ENCODE measurements at regions not wholly inside any gene's neighbourhood (a gene's known extent, or its start where the extent isn't known, plus 50 kb on each side); places are given as distances from the start of the nearest gene placed in this dataset.

DNA sequence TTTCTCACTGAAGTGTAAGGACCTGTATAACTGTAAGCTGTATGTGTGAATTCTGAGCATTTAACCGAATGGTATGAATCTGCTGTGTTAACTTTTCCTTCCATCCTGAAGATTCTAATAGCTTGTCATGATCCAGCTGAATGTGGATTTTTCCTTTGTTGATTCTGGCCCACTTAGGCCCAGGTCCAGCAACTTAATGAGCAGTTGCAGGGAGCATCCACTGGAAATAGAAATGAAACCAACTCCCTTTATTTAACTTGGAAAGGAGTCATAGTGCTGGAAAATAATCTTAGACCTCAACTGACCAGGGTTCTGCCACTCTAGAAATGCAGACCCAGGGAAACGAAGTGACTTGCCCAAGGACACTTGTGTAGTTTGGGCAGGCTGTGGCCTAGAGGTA is 142.3 kb upstream of the MTNR1B start:
- H3K4me1 Mint-ChIP-seq, result no peaks in the 10 kb centered on the region
- no peaks in the 10 kb centered on the region for H3K27me3 Mint-ChIP-seq
- DNase-seq (no peak), ATAC-seq (no peak)
- H3K9me3 Mint-ChIP-seq, result no peaks in the 10 kb centered on the region
- no peak overlapping the region for H3K4me3 Mint-ChIP-seq
- H3K27ac Mint-ChIP-seq, result no peak overlapping the region

DNA sequence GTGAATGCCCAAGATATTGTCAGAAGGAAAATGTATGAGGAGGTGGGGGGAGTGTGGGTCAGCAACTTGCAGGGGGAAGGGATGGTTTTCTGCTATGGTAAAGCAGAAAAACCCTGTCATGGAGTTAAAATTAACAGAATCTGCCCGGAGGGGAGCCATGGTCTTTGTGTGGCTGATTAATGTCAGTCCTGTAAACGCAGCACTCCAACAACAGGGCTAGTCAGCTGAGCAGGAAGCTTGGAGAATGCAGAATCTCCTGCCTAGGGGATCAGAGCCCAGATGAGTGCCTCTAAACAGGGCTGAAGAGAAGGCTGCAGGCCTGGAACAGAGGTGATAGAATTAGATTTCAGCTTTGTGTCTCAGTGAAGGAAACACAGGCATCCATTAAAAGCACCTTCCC is 140.9 kb upstream of the MTNR1B start:
- Mint-ChIP-seq H3K27ac (no peak overlapping the region), H3K27me3 (no peaks in the 10 kb centered on the region), H3K4me3 (no peak overlapping the region), H3K9me3 (no peaks in the 10 kb centered on the region), H3K4me1 (no peaks in the 10 kb centered on the region)
- ATAC-seq, result no peak
- DNase-seq, result no peak

DNA sequence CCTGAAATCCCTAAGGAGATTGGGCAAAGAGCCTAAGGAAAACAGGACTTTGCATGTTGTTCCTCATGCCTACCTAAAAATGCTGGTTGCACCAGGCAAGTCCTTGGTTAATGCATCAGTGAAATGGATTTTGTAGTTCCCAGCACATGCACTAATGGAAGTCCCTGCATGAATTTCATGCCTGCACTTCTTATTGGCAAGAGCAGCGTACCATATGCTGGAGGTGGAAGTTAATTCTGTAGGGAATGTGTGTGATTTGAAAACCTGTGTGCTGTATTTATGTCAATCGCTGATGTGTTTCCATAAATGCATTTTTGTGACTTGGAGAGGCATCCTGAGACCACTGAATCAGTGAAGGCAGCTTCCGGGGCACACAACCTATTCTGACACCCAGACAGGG is 140.3 kb upstream of the MTNR1B start:
- Mint-ChIP-seq H3K27ac (no peak overlapping the region), H3K27me3 (no peaks in the 10 kb centered on the region), H3K9me3 (no peaks in the 10 kb centered on the region), H3K4me3 (no peak overlapping the region), H3K4me1 (no peaks in the 10 kb centered on the region)
- no peak for ATAC-seq
- no peak for DNase-seq

DNA sequence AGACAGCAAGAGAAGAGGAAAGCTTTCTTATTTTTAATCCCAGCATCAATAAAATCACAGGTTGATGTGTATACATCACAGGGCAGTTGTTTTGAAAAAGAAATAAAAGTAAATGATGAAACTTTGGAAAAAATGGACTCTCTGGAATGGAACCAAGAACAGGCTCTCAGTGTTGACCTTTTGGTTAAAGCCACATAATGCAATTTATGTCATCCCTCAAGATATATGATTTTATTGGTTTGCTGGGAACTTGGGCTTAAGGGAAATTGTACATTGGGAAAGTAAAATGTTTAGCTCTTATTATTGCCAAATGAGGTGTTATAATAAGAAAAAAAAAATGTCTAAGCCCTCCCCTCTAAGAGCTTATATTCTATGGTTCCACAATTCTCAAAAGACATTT is 139.8 kb upstream of the MTNR1B start:
- H3K27me3 Mint-ChIP-seq, result no peaks in the 10 kb centered on the region
- H3K4me3 Mint-ChIP-seq, result no peak overlapping the region
- no peak for DNase-seq
- no peak overlapping the region for H3K27ac Mint-ChIP-seq
- no peaks in the 10 kb centered on the region for H3K4me1 Mint-ChIP-seq
- no peaks in the 10 kb centered on the region for H3K9me3 Mint-ChIP-seq
- ATAC-seq, result no peak

DNA sequence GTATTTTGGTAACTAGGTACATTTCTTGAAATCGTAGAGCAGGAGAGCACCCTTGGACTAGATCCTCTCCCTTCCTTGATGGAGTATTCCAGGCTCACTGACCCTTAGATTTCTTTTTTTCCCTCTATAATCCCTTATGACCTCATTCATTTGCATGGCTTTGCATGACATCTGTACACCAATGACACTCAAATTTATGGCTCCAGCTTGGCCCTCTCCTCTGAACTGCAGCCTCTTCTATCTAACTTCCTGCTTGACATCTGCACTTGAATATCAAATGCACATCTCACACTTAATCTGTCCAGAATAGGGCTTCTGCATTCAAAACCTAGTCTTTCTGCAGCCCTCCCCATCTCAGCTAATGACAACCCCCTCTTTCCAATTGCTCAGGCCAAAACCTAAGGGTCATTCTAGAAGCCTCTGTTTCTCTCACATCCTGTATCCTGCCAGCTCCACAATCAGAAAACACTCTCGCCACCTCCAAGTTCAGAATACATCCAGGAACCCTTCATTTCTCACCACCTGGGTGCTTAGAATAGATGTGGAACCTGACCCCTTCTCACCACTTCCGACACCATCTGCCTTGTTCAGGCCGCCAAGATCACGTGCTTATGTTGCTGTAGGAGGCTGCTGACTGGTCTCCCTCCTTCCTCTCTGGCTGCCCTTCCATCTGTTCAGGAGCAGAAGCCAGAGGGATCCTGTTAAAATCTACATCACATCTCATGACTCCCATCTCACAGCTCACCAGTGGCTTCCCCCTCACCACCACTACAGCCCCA is 138.9 kb upstream of the MTNR1B start:
- ATAC-seq, result no peak
- Mint-ChIP-seq H3K27ac (peak overlapping the region in 1 of 2 donors; percentile 12), H3K4me1 (no peaks in the 10 kb centered on the region), H3K27me3 (no peaks in the 10 kb centered on the region), H3K9me3 (no peaks in the 10 kb centered on the region), H3K4me3 (no peak overlapping the region)
- DNase-seq, result no peak

DNA sequence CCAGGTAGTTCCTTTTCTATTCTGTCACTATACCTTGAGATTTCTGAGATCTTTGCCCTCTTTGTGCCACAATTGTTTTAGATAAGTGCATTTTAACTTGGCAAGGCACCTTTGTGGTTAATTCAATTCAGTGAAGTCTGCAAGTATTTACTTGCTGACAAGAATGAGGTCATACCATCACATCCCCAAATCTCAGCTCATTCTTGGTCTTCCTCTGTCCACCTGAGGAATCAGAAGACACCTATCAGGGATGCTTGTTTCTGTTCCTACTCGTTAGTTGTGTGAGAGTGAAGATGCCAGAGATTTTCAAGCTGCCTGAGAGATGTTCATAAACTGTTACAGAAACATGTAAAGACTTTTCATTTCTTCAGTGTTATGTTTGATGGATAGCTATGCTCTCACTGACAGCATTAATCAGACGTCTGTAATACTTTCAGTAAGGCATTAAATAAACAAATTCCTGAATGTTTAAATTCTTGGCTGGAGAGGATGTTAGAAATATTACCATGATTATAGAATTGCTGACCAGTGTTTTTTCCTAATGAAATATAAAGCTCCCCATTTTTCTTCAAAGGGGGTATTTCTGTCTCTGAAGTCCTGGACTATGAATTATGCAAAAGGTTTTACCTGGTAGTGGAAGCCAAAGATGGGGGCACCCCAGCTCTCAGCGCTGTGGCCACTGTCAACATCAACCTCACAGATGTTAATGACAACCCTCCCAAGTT is 135.0 kb upstream of the MTNR1B start:
- Mint-ChIP-seq H3K27ac (no peak overlapping the region), H3K27me3 (no peaks in the 10 kb centered on the region), H3K4me1 (no peaks in the 10 kb centered on the region), H3K4me3 (no peak overlapping the region), H3K9me3 (no peaks in the 10 kb centered on the region)
- DNase-seq (no peak), ATAC-seq (no peak)

DNA sequence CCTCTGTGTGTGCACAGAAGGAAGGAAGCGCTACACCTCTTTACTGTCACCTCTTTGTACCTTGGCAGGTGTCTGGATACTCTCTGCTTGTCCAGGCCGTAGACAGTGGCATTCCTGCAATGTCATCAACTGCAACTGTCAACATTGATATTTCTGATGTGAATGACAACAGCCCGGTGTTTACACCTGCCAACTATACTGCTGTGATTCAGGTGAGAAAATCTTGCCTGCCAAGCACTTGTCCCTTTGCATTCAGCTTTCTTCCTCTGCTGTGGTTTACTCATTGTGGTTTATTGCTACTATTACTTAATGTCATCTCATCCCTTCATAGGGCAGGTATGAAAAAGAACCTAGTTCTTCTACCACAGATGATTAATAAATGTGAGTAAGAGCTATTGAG is 131.9 kb upstream of the MTNR1B start:
- no peak overlapping the region for H3K4me3 Mint-ChIP-seq
- ATAC-seq (no peak), DNase-seq (no peak)
- H3K9me3 Mint-ChIP-seq, result no peaks in the 10 kb centered on the region
- H3K27ac Mint-ChIP-seq, result no peak overlapping the region
- H3K27me3 Mint-ChIP-seq, result no peaks in the 10 kb centered on the region
- no peaks in the 10 kb centered on the region for H3K4me1 Mint-ChIP-seq

DNA sequence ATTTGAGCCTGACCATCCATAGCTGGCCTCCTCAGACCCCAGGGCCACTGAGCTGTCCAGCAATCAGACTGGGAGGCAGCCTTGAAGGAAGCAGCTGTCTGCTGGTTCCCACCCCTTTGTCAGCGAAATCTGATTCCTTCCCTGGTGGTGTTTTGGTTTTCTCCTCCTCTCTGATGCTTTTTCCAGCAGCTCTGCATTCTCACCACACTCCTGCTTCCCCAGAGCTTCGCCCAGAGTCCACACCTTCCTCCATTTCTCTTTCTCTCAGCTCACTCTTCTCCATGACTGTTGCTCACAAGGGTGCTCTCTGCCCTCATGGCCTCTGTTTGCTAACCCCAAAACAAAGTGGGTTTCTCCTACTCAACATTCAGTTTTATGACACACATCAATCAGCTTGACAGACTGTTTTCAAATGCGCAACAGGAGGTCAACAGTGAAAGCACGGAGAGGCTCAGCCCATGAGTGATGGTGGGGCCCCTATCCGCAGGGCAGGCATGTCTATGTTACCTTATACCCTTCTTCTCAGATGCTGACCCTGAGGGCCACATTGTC is 130.6 kb upstream of the MTNR1B start:
- no peaks in the 10 kb centered on the region for H3K9me3 Mint-ChIP-seq
- no peak for DNase-seq

DNA sequence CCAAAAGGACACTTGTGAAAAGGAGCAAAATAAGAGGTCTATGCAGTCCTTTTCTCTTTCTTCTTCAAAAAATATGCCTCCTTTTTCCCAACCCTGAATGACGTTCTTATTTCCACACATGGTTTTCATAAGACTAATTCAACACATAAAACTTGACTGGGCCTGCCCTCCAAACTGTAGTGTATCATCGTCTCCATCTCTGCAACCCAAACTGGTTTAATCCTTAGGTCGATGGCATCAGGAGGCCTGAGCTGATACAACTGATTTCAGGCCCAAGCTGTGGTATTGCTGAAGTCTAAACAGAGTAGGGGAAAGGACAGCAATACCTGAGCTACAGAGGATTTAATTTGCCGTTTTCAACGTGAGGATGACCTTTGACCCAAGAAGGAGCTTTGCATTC is 130.0 kb upstream of the MTNR1B start:
- H3K27me3 Mint-ChIP-seq, result no peaks in the 10 kb centered on the region
- no peak for DNase-seq
- no peak overlapping the region for H3K4me3 Mint-ChIP-seq
- H3K9me3 Mint-ChIP-seq, result no peaks in the 10 kb centered on the region
- no peaks in the 10 kb centered on the region for H3K4me1 Mint-ChIP-seq
- H3K27ac Mint-ChIP-seq, result no peak overlapping the region
- ATAC-seq, result no peak

More for the DNA sequence above, 130.6 kb upstream of the MTNR1B start:
- H3K4me3 Mint-ChIP-seq, result no peak overlapping the region
- ATAC-seq, result no peak
- peak overlapping the region in 1 of 2 donors; percentile 13 for H3K27ac Mint-ChIP-seq
- no peaks in the 10 kb centered on the region for H3K27me3 Mint-ChIP-seq
- H3K4me1 Mint-ChIP-seq, result no peaks in the 10 kb centered on the region

DNA sequence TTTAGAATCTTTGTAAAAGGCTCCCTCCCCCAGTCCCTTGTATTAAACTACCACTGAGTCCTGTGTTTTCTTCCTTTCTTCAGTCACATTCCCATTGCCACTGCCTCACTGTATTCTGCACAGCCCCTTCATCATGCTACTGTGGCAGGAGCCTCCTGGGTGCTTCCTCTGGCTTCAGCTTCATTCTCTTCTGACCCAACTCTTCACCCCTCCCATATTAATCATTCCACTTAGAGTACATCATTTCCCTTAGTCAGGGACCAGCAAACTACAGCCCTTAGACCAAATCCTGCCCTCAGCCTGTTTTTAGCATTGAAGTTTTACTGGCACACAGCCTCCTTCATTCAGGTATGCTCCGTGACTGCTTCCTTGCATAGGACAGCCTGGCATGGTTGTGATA is 127.7 kb upstream of the MTNR1B start:
- no peak for DNase-seq
- ATAC-seq, result no peak
- Mint-ChIP-seq H3K27me3 (no peaks in the 10 kb centered on the region), H3K4me1 (no peaks in the 10 kb centered on the region), H3K9me3 (no peaks in the 10 kb centered on the region), H3K4me3 (no peak overlapping the region), H3K27ac (peak overlapping the region in 1 of 2 donors; percentile 30)

DNA sequence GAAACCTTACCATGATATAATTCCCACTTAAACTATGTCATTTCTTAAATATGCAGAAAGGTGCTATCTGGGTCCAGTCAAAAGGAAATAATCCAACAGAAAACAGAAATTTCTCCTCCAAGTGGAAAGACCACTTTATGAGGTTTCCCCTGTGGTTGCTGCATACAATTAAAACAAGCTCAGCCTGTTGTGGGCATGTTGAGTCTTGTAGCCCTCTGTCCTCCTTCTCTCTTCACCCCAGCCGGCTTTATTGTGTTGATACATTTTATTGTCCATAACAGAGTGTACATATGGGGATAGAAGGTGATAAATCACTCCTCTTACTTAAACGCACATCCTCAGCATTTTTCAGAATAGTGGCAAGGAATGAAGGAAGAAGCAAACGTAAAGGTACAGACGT is 126.0 kb upstream of the MTNR1B start:
- Mint-ChIP-seq H3K27ac (no peak overlapping the region), H3K4me3 (no peak overlapping the region), H3K9me3 (no peaks in the 10 kb centered on the region), H3K27me3 (no peaks in the 10 kb centered on the region), H3K4me1 (no peaks in the 10 kb centered on the region)
- no peak for DNase-seq
- no peak for ATAC-seq

DNA sequence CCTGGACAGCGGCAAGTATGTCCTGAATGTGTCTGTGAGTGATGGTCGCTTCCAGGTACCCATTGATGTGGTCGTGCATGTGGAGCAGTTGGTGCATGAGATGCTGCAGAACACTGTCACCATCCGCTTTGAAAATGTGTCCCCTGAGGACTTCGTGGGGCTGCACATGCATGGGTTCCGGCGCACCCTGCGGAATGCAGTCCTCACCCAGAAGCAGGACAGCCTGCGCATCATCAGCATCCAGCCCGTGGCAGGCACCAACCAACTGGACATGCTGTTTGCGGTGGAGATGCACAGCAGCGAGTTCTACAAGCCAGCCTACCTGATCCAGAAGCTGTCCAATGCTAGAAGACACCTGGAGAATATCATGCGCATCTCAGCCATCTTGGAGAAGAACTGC is 125.3 kb upstream of the MTNR1B start:
- Mint-ChIP-seq H3K4me1 (no peaks in the 10 kb centered on the region), H3K4me3 (no peak overlapping the region), H3K27me3 (no peaks in the 10 kb centered on the region), H3K9me3 (no peaks in the 10 kb centered on the region), H3K27ac (no peak overlapping the region)
- DNase-seq (no peak), ATAC-seq (no peak)

DNA sequence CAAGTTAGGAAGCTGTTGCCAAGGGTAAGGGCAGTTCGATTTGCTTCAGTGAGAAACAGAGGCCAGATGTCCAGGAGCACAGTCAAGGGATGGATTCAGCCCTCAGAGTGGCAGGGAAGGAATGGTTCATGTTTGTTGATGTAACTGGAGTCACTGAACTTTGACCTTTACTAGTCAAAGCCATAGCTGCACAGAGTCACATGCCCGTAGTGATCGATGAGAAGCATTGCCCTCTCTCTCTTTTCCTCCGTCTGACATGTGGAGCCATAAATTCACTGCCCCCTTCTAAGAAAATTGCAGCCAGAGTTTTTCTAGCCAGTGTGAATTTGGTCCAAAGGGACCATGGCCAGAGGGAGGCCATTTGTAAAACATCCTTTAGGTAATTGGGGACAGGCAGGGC is 124.1 kb upstream of the MTNR1B start:
- Mint-ChIP-seq H3K27me3 (no peaks in the 10 kb centered on the region), H3K9me3 (no peaks in the 10 kb centered on the region)
- ATAC-seq, result no peak

DNA sequence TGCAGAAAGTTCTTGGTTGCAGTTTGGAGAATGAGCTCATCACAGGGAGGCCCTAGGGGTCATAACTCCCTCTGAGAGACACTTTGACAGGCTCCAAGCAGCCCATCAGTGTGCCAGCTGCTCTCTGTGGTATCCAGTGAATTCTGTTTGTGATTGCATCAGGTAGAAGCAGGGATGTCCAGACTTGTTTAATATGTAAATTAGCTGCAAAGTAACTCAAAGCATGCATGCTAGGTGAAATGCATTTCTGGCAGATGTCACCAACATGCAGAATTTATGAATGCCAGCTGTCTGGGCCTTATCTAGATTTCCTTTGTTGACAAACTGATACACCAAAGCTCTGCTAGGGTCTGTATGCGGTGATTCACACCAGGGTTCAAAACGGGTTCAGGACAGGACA is 123.6 kb upstream of the MTNR1B start:
- no peak overlapping the region for H3K27ac Mint-ChIP-seq
- no peaks in the 10 kb centered on the region for H3K27me3 Mint-ChIP-seq
- no peak overlapping the region for H3K4me3 Mint-ChIP-seq
- ATAC-seq, result no peak
- H3K4me1 Mint-ChIP-seq, result no peaks in the 10 kb centered on the region
- no peak for DNase-seq
- H3K9me3 Mint-ChIP-seq, result no peaks in the 10 kb centered on the region

More for the DNA sequence above, 124.1 kb upstream of the MTNR1B start:
- Mint-ChIP-seq H3K4me1 (no peaks in the 10 kb centered on the region), H3K4me3 (no peak overlapping the region), H3K27ac (no peak overlapping the region)
- DNase-seq, result no peak

DNA sequence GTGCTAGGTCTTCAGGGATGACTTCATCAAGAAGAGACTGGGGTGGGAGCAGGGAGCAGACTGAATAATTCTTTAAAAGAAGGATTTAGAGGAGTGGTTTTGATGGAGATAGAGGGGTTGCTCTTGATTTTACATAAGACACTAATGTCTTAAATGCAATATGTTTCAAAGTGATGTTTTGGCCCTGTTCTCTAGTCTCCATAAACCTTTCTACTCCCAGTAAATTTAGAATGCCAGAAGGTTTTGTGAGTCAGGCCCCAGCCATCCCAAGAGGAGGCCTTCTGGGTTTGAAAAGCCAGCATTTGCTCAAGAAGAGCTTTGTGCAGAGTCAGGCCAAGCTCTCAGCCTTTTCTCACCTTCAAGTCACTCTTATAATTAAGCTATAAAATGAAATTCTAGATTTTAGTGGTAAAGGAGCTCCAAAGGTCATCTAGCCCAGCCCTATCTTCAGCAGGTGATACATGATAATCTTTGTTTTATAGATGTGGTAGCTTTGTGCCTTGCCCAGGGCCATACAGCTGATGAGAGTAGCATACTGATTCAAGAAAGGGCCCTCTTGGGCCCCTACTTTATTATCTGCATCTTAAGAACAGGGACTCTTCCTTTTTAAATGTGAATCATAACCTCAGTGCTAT is 122.8 kb upstream of the MTNR1B start:
- Mint-ChIP-seq H3K4me3 (no peak overlapping the region), H3K9me3 (no peaks in the 10 kb centered on the region), H3K27ac (no peak overlapping the region), H3K4me1 (no peaks in the 10 kb centered on the region), H3K27me3 (no peaks in the 10 kb centered on the region)
- DNase-seq (no peak), ATAC-seq (no peak)

DNA sequence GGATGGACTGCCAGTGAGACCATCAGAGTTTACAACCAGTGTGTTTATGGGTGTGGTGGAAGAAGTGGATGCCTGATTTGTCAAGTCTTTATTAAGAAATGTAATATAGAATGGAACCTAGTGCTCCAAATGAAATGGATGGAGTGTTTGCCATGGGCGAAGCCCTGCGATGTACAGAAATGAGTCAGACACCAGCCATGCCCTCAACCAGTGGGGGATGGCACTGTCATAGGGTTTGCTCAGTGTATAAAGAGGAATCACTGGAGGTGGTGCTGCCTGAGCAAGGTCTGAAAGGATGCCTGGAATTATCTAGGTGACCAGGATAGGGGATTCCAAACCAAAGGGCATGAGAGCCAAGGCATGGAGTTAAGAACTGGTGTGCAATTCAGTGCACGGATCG is 120.9 kb upstream of the MTNR1B start:
- Mint-ChIP-seq H3K9me3 (no peaks in the 10 kb centered on the region), H3K27me3 (no peaks in the 10 kb centered on the region), H3K4me3 (no peak overlapping the region), H3K27ac (no peak overlapping the region), H3K4me1 (no peaks in the 10 kb centered on the region)
- ATAC-seq (no peak), DNase-seq (no peak)
